ENCODE measurements at regions not wholly inside any gene's neighbourhood (a gene's known extent, or its start where the extent isn't known, plus 50 kb on each side); places are given as distances from the start of the nearest gene placed in this dataset.

- no peak for DNase-seq
Measured at GRCh38 chr10:131736321-131736980, 164.4 kb upstream of the PPP2R2D start.

- no peak for DNase-seq
Measured at GRCh38 chr10:131737543-131738395, 163.0 kb upstream of the PPP2R2D start.

GRCh38 chr10:131738396-131738735 lies 162.4 kb upstream of the PPP2R2D start:
- DNase-seq: no peak

GRCh38 chr10:131739206-131739605 lies 161.6 kb upstream of the PPP2R2D start:
- no peak for DNase-seq

- DNase-seq: no peak
Measured at GRCh38 chr10:131742500-131742951, 158.3 kb upstream of the PPP2R2D start.

- DNase-seq: peak; percentile 64
Measured at GRCh38 chr10:131743190-131744151, 157.3 kb upstream of the PPP2R2D start.

GRCh38 chr10:131744346-131744745 lies 156.5 kb upstream of the PPP2R2D start:
- DNase-seq: no peak

GRCh38 chr10:131745591-131745990 lies 155.2 kb upstream of the PPP2R2D start:
- DNase-seq: no peak

GRCh38 chr10:131746241-131746711 lies 154.5 kb upstream of the PPP2R2D start:
- DNase-seq: no peak

GRCh38 chr10:131746785-131747184 lies 154.0 kb upstream of the PPP2R2D start:
- DNase-seq: no peak

- DNase-seq: no peak
Measured at GRCh38 chr10:131747251-131747650, 153.6 kb upstream of the PPP2R2D start.

GRCh38 chr10:131747791-131748190 lies 153.0 kb upstream of the PPP2R2D start:
- no peak for DNase-seq

- DNase-seq: no peak
Measured at GRCh38 chr10:131748191-131748590, 152.6 kb upstream of the PPP2R2D start.

GRCh38 chr10:131748831-131749766 lies 151.7 kb upstream of the PPP2R2D start:
- DNase-seq: no peak

GRCh38 chr10:131749767-131750142 lies 151.1 kb upstream of the PPP2R2D start:
- no peak for DNase-seq

GRCh38 chr10:131750171-131750895 lies 150.5 kb upstream of the PPP2R2D start:
- DNase-seq: no peak

- DNase-seq: peak; percentile 10
Measured at GRCh38 chr10:131750973-131751826, 149.6 kb upstream of the PPP2R2D start.

GRCh38 chr10:131751827-131752775 lies 148.7 kb upstream of the PPP2R2D start:
- no peak for DNase-seq
